Glomerular visceral epithelial cell (primary cell): ENCODE measurements at regions not wholly inside any gene's neighbourhood (a gene's known extent, or its start where the extent isn't known, plus 50 kb on each side); places are given as distances from the start of the nearest gene placed in this dataset.

Experiments used
- DNase-seq: peaks from one replicate; pipeline ENCODE4 v3.0.0-alpha.2; 2016; ENCODE audit errors: extremely low spot score

DNA sequence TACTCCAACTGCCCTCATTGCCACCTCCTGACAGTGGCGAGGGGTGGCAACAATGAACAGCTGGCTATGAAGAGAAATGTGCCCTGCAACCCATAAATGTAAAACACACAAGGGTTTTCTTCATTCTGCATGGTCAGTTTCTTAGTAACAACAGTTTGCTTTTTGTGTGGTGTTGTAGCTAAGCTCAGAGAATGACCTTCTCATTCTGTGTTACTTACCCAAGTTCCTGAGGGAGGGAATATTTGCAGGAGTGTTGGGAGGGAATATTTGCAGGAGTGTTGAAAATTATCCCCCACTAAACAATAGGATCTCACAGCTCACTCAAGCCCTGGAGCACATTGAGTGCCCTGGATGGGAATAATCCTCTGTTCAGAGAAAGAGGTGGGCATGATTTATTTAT lies 456.4 kb upstream of the CDH4 start:
- DNase-seq, result no peak

DNA sequence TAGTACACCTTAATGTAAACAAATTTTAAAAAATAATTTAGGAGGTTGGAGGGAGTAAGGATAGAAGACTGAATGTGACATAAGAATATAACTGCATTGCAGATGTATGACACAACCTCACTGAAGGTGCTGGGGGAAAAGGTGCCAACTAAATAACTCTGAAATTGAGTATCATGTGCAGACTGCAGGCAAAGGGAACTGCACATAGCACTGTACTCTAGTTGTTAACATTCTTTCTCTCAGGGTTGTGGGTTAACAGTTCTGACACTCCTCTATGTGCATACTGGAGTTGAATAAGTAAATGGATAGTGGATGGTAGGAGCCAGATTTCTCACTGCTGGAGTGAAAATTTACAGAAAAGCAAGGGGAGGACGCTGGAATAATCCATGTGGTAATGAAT lies 451.9 kb upstream of the CDH4 start:
- no peak for DNase-seq

DNA sequence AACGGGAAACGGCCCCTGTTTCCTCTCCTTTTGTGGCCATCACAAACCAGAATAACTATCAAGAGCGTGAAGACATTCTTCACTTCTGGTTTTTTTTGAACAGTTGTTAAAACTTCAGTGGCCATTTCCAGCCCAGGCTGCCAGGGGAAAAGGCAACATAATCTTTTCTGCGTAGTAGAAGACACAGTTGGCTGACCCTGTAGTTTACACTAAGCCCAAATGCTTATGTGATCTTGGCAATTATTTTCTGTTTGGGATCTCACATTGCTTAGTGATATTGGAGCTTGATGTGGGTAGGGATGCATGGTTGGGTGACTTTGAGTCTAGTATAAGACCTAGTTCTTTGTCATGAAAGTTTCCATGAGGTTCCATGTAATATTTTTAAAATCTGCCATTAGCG lies 449.4 kb upstream of the CDH4 start:
- no peak for DNase-seq

DNA sequence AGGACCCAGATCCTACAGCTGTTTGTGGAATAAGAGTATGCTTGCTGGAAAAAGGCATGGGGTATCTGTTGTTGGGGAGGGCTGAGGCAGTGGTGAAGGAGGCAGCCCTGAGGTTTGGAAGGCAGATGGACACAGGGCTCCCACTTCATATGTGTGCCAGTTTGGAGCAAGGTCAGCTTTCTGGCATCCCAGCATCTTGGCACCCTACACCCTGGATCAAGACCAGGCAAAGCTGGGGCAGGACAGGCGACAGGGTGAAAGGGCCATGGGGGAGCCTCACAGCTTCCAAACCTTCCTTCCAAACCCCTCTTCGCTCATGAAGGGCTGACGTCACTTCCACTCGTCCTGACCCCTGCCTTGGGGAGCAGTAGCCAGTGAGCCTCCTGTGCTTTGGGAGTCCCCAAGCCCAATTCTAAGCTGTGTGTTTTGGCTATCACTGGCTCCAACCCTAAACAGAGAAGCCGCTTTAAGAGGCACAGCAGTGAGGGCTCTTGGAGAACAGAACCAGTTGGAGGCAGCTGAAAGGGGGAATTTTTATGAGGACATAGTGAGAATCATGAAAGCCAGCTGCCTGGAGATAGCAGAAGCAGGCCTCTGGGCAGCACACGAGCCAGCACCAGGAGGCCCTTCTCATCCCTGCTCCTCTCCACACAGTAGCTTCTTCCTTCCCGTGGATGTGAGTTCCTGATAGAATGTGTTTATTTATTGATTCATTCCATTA lies 448.6 kb upstream of the CDH4 start:
- DNase-seq, result no peak

DNA sequence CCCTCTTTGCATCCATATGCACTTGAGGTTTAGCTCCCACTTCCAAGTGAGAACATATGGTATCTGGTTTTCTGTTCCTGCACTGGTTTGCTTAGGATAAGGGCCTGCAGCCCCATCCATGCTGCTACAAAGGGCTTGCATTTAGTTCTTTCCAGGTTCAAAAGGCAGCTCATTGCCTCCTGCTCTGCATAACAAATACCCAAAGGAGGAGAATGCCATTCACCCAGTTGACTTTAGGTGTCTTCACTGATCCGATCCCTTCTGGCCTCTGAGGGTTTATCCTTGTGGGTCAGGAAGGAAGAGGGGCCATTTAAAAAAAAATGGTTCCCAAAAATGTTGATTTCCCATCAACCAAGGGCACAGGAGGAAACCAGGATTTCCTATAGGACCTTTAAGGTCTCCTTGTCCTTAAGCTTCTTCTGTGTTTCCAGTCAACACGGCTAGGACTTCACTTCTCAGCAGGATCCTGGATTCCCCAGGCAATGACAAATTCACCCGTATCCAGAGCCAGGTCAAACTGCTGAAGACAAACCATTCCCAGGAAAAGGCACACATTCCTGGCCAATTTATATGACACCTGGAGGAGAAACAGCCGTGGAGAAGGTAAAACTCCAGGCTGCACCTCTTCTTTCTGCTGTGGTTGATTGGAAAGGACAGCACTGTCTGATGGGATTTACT lies 447.7 kb upstream of the CDH4 start:
- DNase-seq, result no peak

DNA sequence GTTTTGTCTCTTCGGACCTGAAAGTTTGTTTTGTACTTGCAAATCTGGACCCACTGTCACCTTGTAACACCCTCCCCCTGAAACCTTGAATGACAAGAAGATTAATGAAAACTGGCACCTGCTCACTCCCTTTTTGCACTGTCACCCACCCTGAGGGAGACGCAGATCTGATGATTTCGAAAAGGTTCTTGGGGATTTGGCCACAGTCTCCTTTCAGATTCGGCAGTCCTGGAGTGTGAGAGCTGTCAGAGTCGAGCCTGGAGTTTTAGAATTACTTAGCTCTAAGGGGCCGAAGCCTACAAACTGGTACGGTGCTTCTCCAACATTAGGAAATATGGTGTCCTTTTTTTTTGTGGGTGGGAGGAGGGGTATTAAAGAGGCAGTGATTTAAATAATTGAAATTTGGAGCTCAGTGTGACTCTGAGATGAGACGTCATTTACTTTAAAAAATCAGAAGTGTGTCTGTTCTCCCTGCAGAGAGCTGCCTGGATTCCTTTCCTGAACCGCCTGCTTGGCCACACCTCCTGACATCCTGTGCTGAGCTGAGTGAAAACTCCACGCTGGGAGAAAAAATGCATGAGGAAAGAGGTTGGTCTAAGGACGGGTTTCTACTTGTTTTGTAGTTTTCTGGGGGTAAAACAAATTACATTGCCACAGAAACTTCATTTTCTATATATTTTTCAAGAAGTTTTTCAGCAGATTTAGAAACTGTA lies 447.0 kb upstream of the CDH4 start:
- DNase-seq, result no peak

DNA sequence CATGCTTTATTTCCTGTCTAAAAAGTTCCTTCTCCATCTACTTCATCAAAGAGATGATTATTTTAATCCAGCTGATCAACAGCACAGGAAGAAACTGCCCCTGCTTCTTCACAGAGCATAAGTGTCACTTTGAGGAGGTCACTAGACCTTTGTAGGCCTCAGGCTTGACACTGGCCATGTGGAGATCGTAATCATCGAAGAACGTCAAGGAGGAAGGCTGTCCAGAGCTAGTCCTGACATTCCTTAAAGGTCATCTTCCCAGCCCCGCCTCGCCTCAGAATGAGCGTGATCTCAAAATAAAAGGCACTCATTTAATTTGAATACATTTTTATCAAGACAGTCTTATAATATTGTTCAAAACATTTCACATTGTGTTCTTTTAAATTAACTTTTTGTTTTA lies 445.7 kb upstream of the CDH4 start:
- no peak for DNase-seq

DNA sequence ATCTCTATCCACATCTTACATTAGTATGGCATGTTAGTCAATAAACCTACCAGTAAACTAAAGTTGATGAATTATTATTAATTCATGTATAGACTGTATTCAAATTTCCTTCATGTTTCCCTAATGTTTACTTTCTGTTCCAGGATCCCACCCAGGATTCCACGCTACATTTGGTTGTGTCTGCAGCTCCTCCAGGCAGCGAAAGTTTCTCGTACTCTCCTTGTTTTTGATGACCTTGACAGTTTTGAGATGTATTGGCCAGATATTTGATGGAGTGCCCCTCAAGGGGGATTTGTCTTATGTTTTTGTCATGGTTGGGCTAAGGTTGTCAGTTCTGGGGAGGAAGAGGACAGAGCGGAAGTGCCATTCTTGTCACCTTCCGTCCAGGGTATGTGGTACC lies 445.2 kb upstream of the CDH4 start:
- no peak for DNase-seq

DNA sequence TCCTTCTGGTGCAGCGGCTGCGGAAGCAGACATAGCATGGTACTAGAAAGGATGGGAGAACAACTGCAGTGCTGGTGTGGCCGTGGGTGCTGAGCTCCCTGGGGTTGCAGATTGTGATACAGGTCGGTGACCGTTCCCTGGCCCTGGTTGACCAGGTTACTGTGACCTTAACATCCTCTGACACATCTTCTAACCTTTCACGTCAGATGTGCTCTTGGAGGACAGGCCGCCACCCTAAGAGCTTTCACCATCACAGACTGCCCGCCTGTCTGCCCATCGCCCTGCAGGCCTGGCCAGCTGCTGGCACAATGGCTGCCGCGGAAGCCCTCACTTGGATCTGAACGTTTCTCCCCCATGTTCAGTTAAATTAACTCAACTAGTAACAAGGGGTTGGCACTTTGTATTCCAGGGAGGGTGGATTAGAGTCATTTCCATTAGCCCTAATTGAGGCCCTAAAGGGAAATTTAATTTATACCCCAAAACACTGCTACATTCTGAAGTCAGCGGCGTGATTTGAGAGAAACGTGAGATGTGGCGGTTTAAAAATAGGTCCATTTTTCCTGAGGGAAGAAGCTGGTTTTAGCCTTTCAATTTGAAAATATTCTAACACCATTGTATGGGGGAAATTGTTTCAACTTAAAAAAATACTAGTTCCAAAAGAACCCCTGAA lies 443.9 kb upstream of the CDH4 start:
- no peak for DNase-seq

DNA sequence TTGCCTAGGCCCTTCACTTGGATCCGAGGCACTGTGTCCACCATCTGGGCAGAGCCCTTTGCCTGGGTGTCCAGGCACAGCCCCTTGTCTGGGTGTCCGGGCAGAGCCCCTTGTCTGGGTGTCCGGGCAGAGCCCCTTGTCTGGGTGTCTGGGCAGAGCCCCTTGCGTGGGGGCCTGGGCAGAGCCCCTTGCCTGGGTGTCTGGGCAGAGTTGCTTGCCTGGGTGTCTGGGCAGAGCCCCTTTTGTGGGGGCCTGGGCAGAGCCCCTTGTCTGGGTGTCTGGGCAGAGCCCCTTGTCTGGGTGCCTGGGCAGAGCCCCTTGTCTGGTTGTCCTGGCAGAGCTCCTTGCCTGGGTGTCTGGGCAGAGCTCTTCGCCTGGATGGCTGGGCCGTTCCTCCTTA lies 443.4 kb upstream of the CDH4 start:
- DNase-seq, result no peak

DNA sequence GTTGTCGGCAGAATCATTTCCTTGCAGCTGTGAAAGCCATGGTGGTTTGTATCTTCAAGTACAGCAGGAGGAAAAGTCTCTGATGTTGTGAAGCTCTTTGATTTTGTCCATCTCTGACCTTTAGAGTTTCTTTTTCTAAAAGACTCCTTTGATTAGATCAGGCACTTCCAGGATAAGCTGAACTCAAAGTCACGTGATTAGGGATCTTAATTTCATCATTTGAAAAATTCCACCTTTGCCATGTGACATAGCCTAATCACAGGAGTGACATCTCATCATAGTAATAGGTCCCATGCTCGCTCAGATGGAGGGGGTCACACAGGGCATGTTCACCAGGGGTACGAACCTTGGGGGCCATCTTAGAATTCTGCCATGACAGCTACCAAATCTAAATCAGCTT lies 441.5 kb upstream of the CDH4 start:
- no peak for DNase-seq

DNA sequence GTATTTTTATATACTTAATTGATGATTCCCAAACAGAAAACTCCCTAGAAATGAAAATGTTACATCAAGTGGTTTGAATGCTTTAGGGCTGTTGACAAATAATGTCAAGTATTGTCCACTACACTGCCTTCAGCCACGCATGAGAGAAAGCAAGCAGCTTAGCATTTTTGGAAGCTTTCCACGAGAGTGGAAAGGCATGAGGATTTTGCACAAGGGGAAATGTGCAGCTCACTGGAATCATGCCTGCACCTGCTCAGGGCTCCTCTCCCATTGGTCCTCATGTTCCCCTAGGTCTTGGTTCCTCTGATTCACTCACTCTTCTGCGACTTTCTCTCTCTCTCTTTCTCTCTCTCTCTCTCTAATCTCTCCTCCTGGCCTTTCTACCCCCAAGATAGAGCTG lies 439.5 kb upstream of the CDH4 start:
- DNase-seq, result no peak

DNA sequence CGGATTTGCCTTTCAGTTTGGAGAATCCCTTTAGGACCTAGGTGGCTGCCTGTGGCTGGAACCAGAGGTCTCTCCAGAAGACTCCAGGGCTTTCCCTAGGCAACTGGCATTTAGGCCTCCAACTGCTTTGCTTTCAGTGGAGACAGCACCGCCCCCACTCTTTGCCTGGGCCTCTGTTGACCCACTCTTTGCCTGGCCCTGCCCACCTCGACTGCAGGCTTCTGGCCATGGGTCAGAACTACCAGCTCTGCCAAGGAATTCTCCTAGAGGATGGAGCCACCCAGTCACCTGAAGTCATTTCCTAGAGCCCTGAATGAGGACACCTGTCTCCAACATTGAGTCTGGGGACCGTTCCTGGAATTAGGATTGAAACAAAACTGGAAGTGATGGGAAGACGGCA lies 439.0 kb upstream of the CDH4 start:
- no peak for DNase-seq

DNA sequence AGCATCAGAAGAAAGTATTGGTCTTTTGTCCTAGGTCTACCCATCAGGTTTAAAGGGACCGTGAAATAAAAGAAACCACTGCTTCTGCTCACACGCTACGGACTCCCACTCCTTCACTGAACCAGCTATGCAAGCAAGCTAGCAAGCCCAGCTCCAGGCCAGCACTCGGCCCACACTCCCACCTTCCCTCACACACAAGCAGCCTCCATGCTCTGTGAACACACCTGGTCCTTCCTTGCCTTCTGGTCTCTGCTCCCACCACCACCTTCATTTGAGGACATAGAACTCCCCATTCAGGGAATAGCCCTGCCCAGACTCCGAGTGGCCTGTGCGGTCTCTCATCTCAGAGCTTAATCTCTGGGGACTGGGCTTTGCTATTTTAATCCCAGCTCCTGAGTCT lies 436.4 kb upstream of the CDH4 start:
- no peak for DNase-seq

DNA sequence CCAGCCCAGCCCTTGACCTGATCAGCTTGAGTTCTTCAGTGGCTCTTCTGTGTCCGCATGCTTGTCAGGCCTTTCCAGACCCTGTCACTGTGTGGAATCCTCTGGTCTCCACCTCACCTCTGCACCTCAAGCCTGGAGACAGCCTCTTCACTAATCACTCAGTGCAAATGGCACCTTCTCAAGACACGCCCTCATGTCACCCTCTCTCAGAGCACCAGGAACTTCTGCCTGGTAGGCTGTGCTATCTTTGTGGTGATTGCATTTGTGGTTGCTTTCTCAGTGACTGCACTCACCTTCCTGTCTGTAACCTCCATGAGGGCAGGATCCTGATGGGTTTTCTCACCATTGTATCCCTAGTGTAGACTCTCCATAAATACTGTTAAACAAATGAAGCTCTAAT lies 435.2 kb upstream of the CDH4 start:
- no peak for DNase-seq

DNA sequence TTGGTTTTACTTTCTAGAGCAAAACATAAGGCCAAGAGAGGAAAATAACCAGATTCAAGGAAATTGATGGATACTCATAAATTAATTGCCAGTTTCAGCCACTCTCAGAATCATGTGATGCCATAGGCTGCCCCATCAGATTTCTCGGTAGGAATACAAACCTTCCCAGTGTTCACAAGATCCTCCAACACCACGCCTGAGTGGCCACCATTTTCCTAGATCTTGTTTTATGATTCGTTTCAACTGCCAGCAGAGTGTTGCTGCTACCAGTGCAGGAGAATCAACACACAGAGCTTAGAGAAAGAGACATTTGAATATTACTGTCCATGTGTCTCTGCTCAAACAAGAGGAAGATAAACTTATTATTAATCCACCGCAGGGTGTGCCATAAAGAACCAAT lies 434.2 kb upstream of the CDH4 start:
- no peak for DNase-seq

DNA sequence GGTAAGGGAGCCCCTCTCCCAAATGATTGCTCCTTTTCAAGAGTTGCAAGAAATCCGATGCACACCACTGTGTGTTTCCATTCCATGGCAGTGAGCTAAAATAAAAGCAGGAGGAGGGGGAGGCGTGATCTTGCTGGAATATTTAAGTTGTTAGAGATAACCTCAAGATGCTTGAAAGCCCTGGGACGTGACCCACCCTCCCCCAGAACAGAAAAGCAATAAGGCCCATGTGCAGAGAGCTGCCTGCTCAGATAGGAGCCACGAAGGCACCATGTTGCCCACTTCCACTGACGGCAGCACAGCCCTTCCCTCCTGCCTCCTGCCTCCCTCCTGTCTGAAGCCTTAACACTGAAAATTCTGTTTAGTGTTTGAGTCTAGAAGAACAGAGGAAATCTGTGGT lies 432.6 kb upstream of the CDH4 start:
- no peak for DNase-seq

DNA sequence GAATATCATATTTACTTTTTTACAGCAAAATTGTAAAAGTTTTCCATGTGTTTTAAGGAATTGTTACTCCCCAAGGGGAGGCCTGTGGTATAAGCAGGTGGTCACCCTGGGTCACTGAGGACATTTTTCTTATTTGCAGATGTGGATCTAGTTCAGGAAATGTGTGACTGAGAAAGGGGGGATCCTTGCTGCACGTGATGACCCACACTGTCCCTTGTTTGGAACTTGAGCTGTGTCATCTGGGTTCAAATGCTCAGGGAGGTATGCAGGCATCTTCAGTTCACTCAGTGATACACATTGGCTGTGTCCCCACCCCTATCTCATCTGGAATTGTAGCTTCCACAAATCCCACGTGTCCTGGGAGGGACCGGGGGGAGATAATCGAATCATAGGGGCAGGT lies 431.9 kb upstream of the CDH4 start:
- DNase-seq, result no peak

DNA sequence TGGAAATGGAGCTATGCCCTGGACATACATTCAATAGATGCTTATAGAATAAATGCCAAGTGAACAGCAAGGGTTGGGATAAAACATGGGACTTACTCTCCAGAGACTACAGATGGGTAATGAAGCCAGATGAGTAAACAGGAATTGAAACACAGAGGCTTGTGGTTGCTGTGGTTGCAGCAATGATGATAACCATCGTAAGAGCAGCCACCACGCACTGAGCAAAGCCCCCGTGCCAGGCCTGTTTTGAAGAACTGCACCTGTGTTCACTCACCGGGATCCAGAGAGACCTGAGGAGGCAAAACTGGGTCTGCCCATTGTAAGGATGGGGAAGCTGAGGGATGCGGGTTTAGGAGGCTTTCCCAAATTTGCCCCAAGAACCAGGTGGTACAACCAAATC lies 431.1 kb upstream of the CDH4 start:
- DNase-seq, result no peak

DNA sequence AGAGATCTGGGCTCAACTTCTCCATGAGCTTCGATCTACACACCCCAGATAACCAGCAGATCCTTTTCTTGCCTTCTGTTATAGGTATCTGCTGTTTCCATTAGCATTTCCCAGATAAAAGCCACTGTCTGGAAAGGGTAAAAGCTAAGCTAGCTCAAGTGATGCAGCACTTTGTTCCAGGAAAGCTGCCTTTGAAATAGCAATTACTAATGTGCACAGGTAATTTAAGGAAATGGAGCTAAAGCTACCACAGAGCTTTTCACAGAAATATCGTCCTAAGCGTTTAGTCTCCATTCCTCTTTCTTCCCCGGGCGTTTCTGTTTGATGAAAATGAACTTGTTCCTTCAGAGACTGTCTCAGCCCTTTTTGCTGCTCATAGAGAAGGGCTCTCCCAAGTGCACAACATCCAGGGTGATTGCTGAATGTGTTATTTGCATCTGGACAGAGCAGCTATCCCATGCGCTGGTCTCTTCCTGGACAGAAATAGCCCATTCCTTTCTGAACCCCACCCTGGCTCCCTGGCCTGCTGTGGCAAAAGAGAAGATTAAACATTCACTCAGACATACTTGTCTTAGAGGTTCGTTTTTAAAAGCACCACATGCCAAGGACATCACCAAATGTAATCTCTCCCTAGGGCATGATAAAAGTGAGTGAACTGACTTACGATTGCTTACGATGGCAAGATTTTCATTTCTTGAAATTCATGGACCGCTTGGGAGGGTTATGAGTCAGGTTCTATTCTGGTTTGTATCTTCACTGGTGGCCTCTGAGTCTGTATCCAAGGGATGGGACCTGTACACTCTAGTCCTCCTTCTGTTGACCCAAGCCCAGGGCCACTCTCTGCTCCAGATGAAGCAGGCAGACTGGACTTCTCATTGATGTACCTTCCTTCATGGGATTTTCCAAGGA lies 429.1 kb upstream of the CDH4 start:
- DNase-seq, result no peak

DNA sequence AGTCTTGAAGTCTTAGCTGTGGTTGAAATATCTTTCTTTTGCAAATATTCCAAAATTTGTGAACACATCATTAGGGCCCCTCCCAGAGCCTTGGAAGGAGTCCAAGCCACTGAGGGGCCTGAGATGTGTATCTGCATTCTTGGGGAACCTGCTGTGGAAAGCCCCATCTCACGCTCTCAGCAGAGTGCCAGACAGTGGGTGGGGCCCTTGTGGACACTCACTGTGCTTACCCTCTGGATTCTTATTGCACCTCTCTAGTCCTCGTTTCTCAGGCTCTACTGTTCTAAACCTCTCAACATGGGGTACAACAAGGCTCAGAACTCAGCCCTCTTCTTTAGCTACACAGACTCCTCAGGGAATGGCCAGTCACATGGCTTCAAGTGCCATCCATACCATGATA lies 416.2 kb upstream of the CDH4 start:
- DNase-seq, result no peak
